ENCODE measurements at regions not wholly inside any gene's neighbourhood (a gene's known extent, or its start where the extent isn't known, plus 50 kb on each side); places are given as distances from the start of the nearest gene placed in this dataset.

DNA sequence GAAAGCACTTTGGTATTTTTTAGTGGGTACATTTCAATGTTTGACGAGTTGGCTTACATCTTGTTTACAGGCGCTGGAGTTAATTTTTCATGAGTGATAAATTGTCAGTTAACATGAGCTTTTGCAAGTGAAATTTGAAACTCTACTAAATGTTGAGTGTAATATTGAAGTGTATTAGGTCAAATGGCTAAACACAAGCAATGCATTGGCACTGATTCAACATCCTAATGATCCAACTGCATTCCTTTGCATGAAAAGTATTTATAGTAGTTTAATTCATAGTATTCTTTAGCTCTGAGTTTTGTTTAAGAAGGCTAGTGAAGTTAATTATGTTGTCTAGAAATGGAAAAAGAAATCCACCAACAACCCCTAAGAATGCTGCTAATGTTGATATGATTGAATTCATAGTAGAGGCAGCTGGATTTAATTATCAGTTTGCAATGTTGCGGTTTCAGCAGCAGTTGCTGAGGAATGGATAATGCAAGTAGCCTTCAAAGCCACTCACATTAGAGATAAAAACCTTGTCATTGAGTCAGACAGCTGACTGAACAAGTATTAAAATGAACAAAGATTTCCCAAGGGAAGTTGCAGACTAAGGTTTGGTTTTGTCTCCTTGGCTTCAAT, 245.6 kb upstream of the GOLIM4 start:
- TF ChIP-seq, protein P1, sequence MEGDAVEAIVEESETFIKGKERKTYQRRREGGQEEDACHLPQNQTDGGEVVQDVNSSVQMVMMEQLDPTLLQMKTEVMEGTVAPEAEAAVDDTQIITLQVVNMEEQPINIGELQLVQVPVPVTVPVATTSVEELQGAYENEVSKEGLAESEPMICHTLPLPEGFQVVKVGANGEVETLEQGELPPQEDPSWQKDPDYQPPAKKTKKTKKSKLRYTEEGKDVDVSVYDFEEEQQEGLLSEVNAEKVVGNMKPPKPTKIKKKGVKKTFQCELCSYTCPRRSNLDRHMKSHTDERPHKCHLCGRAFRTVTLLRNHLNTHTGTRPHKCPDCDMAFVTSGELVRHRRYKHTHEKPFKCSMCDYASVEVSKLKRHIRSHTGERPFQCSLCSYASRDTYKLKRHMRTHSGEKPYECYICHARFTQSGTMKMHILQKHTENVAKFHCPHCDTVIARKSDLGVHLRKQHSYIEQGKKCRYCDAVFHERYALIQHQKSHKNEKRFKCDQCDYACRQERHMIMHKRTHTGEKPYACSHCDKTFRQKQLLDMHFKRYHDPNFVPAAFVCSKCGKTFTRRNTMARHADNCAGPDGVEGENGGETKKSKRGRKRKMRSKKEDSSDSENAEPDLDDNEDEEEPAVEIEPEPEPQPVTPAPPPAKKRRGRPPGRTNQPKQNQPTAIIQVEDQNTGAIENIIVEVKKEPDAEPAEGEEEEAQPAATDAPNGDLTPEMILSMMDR (conservative IDR thresholded peaks at IDR 0.05): no peak
- TF ChIP-seq EZH2 (IDR thresholded peaks at IDR 0.05; ENCODE audit: low read depth): no peak

All from PC-9 (cell line).